DOHH2 (cell line): ENCODE measurements at regions not wholly inside any gene's neighbourhood (a gene's known extent, or its start where the extent isn't known, plus 50 kb on each side); places are given as distances from the start of the nearest gene placed in this dataset.

Experiments used
- H3F3A ChIP-seq: fragments of 200-600 bp; sonication (generic), shearing (Covaris generic); 2 replicates; pipeline ENCODE4 v1.6.0; 2016; ENCODE audit warnings: antibody characterized with exemption, mild to moderate bottlenecking; ENCODE audit not compliant: control insufficient read depth, insufficient read depth
- H3K27ac ChIP-seq: fragments of 200-600 bp; sonication (generic); 2 replicates; pipeline ENCODE4 v1.5.1; 2014; ENCODE audit warnings: low read depth, mild to moderate bottlenecking, low read length, moderate library complexity
- H3K27me3 ChIP-seq: fragments of 200-600 bp; sonication (generic); 2 replicates; pipeline ENCODE4 v1.6.1; 2014; ENCODE audit warnings: mild to moderate bottlenecking, low read length, mixed read lengths; ENCODE audit not compliant: control insufficient read depth
- H3K36me3 ChIP-seq: fragments of 200-600 bp; sonication (generic); 2 replicates; pipeline ENCODE4 v1.6.1; 2014; ENCODE audit warnings: mild to moderate bottlenecking, low read length, moderate library complexity, mixed read lengths; ENCODE audit not compliant: control insufficient read depth
- H3K4me1 ChIP-seq: fragments of 200-600 bp; sonication (generic); 2 replicates; pipeline ENCODE4 v1.6.1; 2014; ENCODE audit warnings: mild to moderate bottlenecking, low read length, mixed read lengths; ENCODE audit not compliant: control insufficient read depth
- H3K4me2 ChIP-seq: fragments of 200-600 bp; sonication (generic); 2 replicates; pipeline ENCODE4 v1.6.0; 2014; ENCODE audit warnings: mild to moderate bottlenecking, low read length, moderate library complexity
- H3K4me3 ChIP-seq: fragments of 200-600 bp; sonication (generic); 2 replicates; pipeline ENCODE4 v1.5.1; 2014; ENCODE audit warnings: mild to moderate bottlenecking, low read length, mixed read lengths
- H3K79me2 ChIP-seq: fragments of 200-600 bp; sonication (generic); 2 replicates; pipeline ENCODE4 v1.6.1; 2014; ENCODE audit warnings: mild to moderate bottlenecking, low read length, mixed read lengths; ENCODE audit not compliant: control insufficient read depth
- H3K9me2 ChIP-seq: fragments of 200-600 bp; sonication (generic); replicated peaks from 2 replicates; pipeline ENCODE4 v1.6.1; 2014; ENCODE audit warnings: mild to moderate bottlenecking, low read length, mixed read lengths; ENCODE audit not compliant: control insufficient read depth
- H3K9me3 ChIP-seq: fragments of 200-600 bp; sonication (generic); 2 replicates; pipeline ENCODE4 v1.6.1; 2014; ENCODE audit warnings: antibody characterized with exemption, low read length, mixed read lengths; ENCODE audit not compliant: control insufficient read depth, insufficient read depth
- H4K20me1 ChIP-seq: fragments of 200-600 bp; sonication (generic); 2 replicates; pipeline ENCODE4 v1.6.0; 2014; ENCODE audit warnings: low read depth, mild to moderate bottlenecking, antibody characterized with exemption, low read length, moderate library complexity; ENCODE audit not compliant: control insufficient read depth, insufficient read depth
- EZH2phosphoT487 ChIP-seq: fragments of 200-600 bp; sonication (generic); IDR thresholded peaks from 2 replicates; pipeline ENCODE4 v1.6.1; 2017; ENCODE audit warnings: borderline replicate concordance, mild to moderate bottlenecking, antibody characterized with exemption, low read length, moderate library complexity, mixed read lengths
- TF ChIP-seq, protein P1 (sequence below): fragments of 200-600 bp; sonication (generic); IDR thresholded peaks from one replicate; pipeline ENCODE4 v1.5.1; 2014; ENCODE audit warnings: antibody characterized with exemption, mild to moderate bottlenecking, low read depth, low read length; ENCODE audit not compliant: poor library complexity, severe bottlenecking

- H3K4me3 ChIP-seq = no peak overlapping the region
- H3K27ac ChIP-seq = no peak overlapping the region
- no peaks in the 10 kb centered on the region for H3K36me3 ChIP-seq
- H3K9me2 ChIP-seq = no peaks in the 10 kb centered on the region
- H3K4me2 ChIP-seq = no peak overlapping the region
- no peaks in the 10 kb centered on the region for H3K27me3 ChIP-seq
- no peaks in the 10 kb centered on the region for H3F3A ChIP-seq
- no peaks in the 10 kb centered on the region for H3K4me1 ChIP-seq
- H3K9me3 ChIP-seq = no peaks in the 10 kb centered on the region
- H4K20me1 ChIP-seq = no peaks in the 10 kb centered on the region
- H3K79me2 ChIP-seq = no peaks in the 10 kb centered on the region
- TF ChIP-seq EZH2phosphoT487 = no peak
- TF ChIP-seq, protein P1, sequence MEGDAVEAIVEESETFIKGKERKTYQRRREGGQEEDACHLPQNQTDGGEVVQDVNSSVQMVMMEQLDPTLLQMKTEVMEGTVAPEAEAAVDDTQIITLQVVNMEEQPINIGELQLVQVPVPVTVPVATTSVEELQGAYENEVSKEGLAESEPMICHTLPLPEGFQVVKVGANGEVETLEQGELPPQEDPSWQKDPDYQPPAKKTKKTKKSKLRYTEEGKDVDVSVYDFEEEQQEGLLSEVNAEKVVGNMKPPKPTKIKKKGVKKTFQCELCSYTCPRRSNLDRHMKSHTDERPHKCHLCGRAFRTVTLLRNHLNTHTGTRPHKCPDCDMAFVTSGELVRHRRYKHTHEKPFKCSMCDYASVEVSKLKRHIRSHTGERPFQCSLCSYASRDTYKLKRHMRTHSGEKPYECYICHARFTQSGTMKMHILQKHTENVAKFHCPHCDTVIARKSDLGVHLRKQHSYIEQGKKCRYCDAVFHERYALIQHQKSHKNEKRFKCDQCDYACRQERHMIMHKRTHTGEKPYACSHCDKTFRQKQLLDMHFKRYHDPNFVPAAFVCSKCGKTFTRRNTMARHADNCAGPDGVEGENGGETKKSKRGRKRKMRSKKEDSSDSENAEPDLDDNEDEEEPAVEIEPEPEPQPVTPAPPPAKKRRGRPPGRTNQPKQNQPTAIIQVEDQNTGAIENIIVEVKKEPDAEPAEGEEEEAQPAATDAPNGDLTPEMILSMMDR = no peak
Measured at GRCh38 chr4:114116861-114117260, 137.4 kb upstream of the ARSJ start.

DNA sequence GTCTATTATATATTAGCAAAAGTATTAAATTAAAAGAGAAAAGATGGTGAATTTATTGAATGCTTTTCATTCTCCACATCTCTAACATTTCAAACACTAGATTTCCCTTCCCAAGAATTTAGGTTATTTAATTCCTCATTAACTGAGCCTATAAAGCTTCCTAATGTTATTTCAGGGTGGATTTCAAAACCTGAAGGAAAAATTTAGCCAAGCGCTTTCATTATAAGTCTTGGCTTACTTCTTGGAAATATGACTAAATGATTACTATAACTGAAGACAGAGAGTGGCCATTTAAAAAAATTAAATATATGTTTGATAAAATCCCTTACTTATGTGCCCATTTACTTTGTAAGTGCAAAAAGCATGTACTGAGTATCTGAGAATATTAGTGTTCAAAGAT lies 141.8 kb upstream of the ARSJ start:
- H3K27me3 ChIP-seq = no peaks in the 10 kb centered on the region
- no peaks in the 10 kb centered on the region for H3F3A ChIP-seq
- H3K9me2 ChIP-seq = no peaks in the 10 kb centered on the region
- no peak overlapping the region for H3K27ac ChIP-seq
- TF ChIP-seq, protein P1 = no peak
- TF ChIP-seq EZH2phosphoT487 = no peak
- no peak overlapping the region for H3K4me2 ChIP-seq
- no peaks in the 10 kb centered on the region for H3K36me3 ChIP-seq
- no peak overlapping the region for H3K4me3 ChIP-seq
- H3K9me3 ChIP-seq = no peaks in the 10 kb centered on the region
- no peaks in the 10 kb centered on the region for H3K79me2 ChIP-seq
- H4K20me1 ChIP-seq = no peaks in the 10 kb centered on the region
- H3K4me1 ChIP-seq = no peaks in the 10 kb centered on the region

GRCh38 chr4:114132199-114132598 lies 152.8 kb upstream of the ARSJ start:
- Histone ChIP-seq H3K79me2 (no peaks in the 10 kb centered on the region), H4K20me1 (no peaks in the 10 kb centered on the region), H3K4me2 (no peak overlapping the region), H3K4me3 (no peak overlapping the region), H3K9me2 (no peaks in the 10 kb centered on the region), H3K4me1 (no peaks in the 10 kb centered on the region), H3K27me3 (no peaks in the 10 kb centered on the region), H3F3A (no peaks in the 10 kb centered on the region), H3K27ac (no peak overlapping the region), H3K9me3 (no peaks in the 10 kb centered on the region), H3K36me3 (no peaks in the 10 kb centered on the region)
- TF ChIP-seq, protein P1 = no peak
- no peak for TF ChIP-seq EZH2phosphoT487

DNA sequence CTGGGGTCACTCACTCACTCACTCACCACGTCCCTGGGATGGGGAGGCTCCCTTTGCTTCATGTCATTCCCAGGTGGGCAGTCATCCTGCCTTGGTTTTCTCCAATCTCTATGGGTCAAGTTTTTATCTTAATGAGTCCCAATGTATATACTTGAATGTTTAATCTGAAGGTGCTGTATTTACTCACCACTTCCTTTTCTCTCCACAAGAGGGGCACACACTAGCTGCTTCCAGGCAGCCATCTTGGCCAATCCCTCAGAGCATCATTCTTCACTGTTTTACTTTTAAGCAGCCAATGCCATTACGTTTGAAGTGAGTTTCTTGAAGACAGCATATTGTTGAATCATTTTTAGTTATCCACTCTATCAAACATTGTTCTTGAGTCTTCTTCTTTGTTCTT lies 153.4 kb upstream of the ARSJ start:
- Histone ChIP-seq H4K20me1 (no peaks in the 10 kb centered on the region), H3K36me3 (no peaks in the 10 kb centered on the region), H3K79me2 (no peaks in the 10 kb centered on the region), H3K27ac (no peak overlapping the region), H3K4me2 (no peak overlapping the region), H3K9me3 (no peaks in the 10 kb centered on the region), H3K27me3 (0 out of 2 replicates have a peak, but pooled peaks cover 2% of the 10 kb centered on the region), H3K4me3 (no peak overlapping the region), H3K4me1 (no peaks in the 10 kb centered on the region), H3K9me2 (no peaks in the 10 kb centered on the region), H3F3A (no peaks in the 10 kb centered on the region)
- TF ChIP-seq EZH2phosphoT487 = no peak
- TF ChIP-seq, protein P1 = peak; percentile 24
